ENCODE measurements at regions not wholly inside any gene's neighbourhood (a gene's known extent, or its start where the extent isn't known, plus 50 kb on each side); places are given as distances from the start of the nearest gene placed in this dataset.

DNA sequence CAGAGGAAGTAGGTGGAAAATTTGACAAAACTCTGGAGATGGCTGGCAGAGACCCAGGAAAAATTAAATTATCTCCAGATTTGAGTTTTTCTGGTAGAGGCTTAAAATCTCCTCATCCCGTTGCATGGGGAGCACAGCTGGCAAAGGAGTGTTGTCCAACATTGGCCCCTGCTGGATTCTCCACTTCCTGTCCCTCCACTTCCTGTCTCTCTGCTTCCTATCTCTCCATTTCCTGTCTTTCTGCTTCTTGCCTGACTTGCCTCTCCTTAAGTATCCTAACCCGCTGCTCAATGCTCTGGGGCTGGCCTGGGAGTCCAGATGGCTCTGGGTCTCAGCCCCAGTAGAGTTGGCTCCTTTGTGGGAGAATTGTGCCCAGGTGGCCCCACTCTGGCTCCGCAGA, 65.8 kb upstream of the EMX2 start:
- intact Hi-C loops (cut with micrococcal nuclease): no loop called here
- Mint-ChIP-seq H3K4me1 (no peaks in the 10 kb centered on the region), H3K27me3 (ENCODE audit: low read depth in 2 of 2) (peaks cover 22 to 24% of the 10 kb centered on the region in 2 donors), H3K4me3 (no peak overlapping the region), H3K27ac (no peak overlapping the region), H3K9me3 (no peaks in the 10 kb centered on the region), H3K36me3 (no peaks in the 10 kb centered on the region)
- Histone ChIP-seq H3K4me1 (ENCODE audit: control insufficient read depth, insufficient read depth, low read length) (no peaks in the 10 kb centered on the region), H3K4me3 (ENCODE audit: low read length) (no peak overlapping the region), H3K9me3 (ENCODE audit: control insufficient read depth, insufficient read depth, low read length) (no peaks in the 10 kb centered on the region), H3K27ac (ENCODE audit: low read length) (no peak overlapping the region), H3K36me3 (ENCODE audit: control insufficient read depth, insufficient read depth, low read length) (no peaks in the 10 kb centered on the region), H3K27me3 (ENCODE audit: control insufficient read depth, insufficient read depth, low read length) (no peaks in the 10 kb centered on the region)
- no peak for DNase-seq
- TF ChIP-seq, protein P1, sequence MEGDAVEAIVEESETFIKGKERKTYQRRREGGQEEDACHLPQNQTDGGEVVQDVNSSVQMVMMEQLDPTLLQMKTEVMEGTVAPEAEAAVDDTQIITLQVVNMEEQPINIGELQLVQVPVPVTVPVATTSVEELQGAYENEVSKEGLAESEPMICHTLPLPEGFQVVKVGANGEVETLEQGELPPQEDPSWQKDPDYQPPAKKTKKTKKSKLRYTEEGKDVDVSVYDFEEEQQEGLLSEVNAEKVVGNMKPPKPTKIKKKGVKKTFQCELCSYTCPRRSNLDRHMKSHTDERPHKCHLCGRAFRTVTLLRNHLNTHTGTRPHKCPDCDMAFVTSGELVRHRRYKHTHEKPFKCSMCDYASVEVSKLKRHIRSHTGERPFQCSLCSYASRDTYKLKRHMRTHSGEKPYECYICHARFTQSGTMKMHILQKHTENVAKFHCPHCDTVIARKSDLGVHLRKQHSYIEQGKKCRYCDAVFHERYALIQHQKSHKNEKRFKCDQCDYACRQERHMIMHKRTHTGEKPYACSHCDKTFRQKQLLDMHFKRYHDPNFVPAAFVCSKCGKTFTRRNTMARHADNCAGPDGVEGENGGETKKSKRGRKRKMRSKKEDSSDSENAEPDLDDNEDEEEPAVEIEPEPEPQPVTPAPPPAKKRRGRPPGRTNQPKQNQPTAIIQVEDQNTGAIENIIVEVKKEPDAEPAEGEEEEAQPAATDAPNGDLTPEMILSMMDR (IDR thresholded peaks at IDR 0.05): no peak
- ATAC-seq: no peak
- WGBS (ENCODE audit: insufficient coverage): 87% methylated on average over 3 of the region's 3 CpGs

DNA sequence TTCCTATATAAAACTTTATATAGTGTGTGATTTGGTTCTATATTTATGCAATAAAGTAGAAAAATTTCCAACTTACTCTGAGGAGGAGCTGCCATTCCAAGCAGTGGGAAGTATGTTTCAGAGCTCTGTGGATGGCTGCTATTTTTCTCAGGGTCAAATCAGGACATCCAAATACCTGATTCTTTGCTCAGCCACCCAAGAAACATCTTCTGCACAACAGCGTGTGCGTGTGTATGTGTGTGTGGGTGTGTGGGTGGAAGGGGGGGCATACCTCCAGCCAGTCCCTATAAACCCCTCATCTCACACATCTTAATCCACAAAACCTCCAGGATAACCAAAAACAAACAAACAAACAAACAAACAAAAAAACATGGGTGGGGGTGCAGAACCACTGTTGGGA, 66.3 kb upstream of the EMX2 start:
- Mint-ChIP-seq H3K27me3 (ENCODE audit: low read depth in 2 of 2) (peaks cover 25 to 28% of the 10 kb centered on the region in 2 donors), H3K36me3 (no peaks in the 10 kb centered on the region), H3K4me3 (no peak overlapping the region), H3K27ac (no peak overlapping the region), H3K4me1 (peaks cover 0 to 3% of the 10 kb centered on the region in 2 donors), H3K9me3 (no peaks in the 10 kb centered on the region)
- ATAC-seq: no peak
- Histone ChIP-seq H3K27me3 (ENCODE audit: control insufficient read depth, insufficient read depth, low read length) (no peaks in the 10 kb centered on the region), H3K36me3 (ENCODE audit: control insufficient read depth, insufficient read depth, low read length) (no peaks in the 10 kb centered on the region), H3K27ac (ENCODE audit: low read length) (no peak overlapping the region), H3K4me1 (ENCODE audit: control insufficient read depth, insufficient read depth, low read length) (no peaks in the 10 kb centered on the region), H3K4me3 (ENCODE audit: low read length) (no peak overlapping the region), H3K9me3 (ENCODE audit: control insufficient read depth, insufficient read depth, low read length) (no peaks in the 10 kb centered on the region)
- no peak for DNase-seq
- TF ChIP-seq, protein P1 (IDR thresholded peaks at IDR 0.05): no peak
- intact Hi-C loops (cut with micrococcal nuclease): no loop called here
- WGBS (ENCODE audit: insufficient coverage): no CpG with 5 or more reads among the region's 2 CpGs

DNA sequence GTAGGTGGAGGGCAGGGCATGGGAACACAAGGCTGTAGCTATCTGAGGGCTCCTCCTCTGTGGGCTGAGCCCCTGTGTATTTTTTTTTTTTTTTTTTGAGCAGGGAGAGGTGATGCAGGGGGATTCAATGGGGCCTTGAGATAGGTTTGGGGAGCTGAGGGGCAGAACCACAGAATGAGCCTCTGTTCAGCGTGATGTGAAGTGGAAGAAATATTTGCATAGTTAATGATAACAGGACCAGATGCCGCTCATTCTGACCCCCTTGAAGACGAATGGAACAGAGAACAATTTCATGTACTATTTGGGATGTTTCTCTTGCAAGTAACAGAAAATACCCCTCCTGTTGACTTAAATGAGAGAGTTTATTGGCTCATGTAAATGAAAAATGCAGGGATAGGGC, 69.7 kb upstream of the EMX2 start:
- whole genome bisulfite sequencing (ENCODE audit: insufficient coverage): 71% methylated on average over 3 of the region's 3 CpGs
- Mint-ChIP-seq H3K27ac (no peak overlapping the region), H3K27me3 (ENCODE audit: low read depth in 2 of 2) (peaks cover 19 to 24% of the 10 kb centered on the region in 2 donors), H3K4me3 (no peak overlapping the region), H3K4me1 (peaks cover 0 to 6% of the 10 kb centered on the region in 2 donors), H3K9me3 (no peaks in the 10 kb centered on the region), H3K36me3 (no peaks in the 10 kb centered on the region)
- Histone ChIP-seq H3K27me3 (ENCODE audit: control insufficient read depth, insufficient read depth, low read length) (no peaks in the 10 kb centered on the region), H3K36me3 (ENCODE audit: control insufficient read depth, insufficient read depth, low read length) (no peaks in the 10 kb centered on the region), H3K27ac (ENCODE audit: low read length) (no peak overlapping the region), H3K4me1 (ENCODE audit: control insufficient read depth, insufficient read depth, low read length) (no peaks in the 10 kb centered on the region), H3K9me3 (ENCODE audit: control insufficient read depth, insufficient read depth, low read length) (no peaks in the 10 kb centered on the region), H3K4me3 (ENCODE audit: low read length) (no peak overlapping the region)
- ATAC-seq: no peak
- intact Hi-C loops (cut with micrococcal nuclease): no loop called here
- TF ChIP-seq, protein P1 (IDR thresholded peaks at IDR 0.05): no peak
- no peak for DNase-seq

DNA sequence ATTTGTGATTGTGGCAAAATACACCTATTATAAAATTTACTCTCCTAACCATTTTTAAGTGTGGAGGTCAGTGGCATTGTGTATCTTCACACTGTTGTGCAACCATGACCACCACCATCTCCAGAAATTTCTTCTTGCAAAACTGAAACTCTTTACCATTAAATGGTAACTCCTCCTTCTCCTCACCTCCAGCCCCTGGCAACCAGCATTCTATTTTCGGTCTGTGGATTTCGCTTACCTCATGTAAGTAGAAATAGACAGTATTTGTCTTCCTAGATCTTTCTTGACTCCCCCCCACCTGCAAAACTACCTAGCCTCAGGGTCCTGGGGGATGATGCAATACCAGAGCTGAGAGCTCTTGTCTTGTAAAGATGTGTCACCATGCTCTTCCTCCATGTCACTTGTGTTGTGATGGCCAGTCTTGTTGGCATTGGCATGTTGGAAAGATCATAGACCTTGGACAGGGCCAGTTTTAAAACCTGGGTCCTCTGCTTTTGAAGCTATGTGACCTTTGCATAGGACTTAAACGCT, 71.1 kb upstream of the EMX2 start:
- Histone ChIP-seq H3K27ac (ENCODE audit: low read length) (no peak overlapping the region), H3K4me3 (ENCODE audit: low read length) (no peak overlapping the region), H3K4me1 (ENCODE audit: control insufficient read depth, insufficient read depth, low read length) (no peaks in the 10 kb centered on the region), H3K36me3 (ENCODE audit: control insufficient read depth, insufficient read depth, low read length) (no peaks in the 10 kb centered on the region), H3K27me3 (ENCODE audit: control insufficient read depth, insufficient read depth, low read length) (no peaks in the 10 kb centered on the region), H3K9me3 (ENCODE audit: control insufficient read depth, insufficient read depth, low read length) (no peaks in the 10 kb centered on the region)
- H3K27me3 Mint-ChIP-seq (ENCODE audit: low read depth in 2 of 2): peaks cover 6 to 19% of the 10 kb centered on the region in 2 donors
- H3K36me3 Mint-ChIP-seq: no peaks in the 10 kb centered on the region
- 83% methylated on average over 1 of the region's 3 CpGs for WGBS (ENCODE audit: insufficient coverage)
- H3K4me3 Mint-ChIP-seq: no peak overlapping the region
- intact Hi-C loops (cut with micrococcal nuclease): no loop called here
- ATAC-seq (no peak), DNase-seq (no peak)
- H3K27ac Mint-ChIP-seq: no peak overlapping the region
- TF ChIP-seq, protein P1 (IDR thresholded peaks at IDR 0.05): no peak
- peaks cover 0 to 6% of the 10 kb centered on the region in 2 donors for H3K4me1 Mint-ChIP-seq
- no peaks in the 10 kb centered on the region for H3K9me3 Mint-ChIP-seq

All from natural killer cell (primary cell).